Transverse colon (tissue), 4 donors: ENCODE measurements at regions not wholly inside any gene's neighbourhood (a gene's known extent, or its start where the extent isn't known, plus 50 kb on each side); places are given as distances from the start of the nearest gene placed in this dataset.

Source experiments
- DNase-seq: peaks from one replicate; pipeline ENCODE4 v3.0.0-alpha.2; 2019
- H3K27ac ChIP-seq, 4 donors: fragments of 200-600 bp; sonication (generic); 2 replicates each; pipeline ENCODE4 v1.5.1; 2016 to 2018; ENCODE audit warnings: inconsistent platforms in 4 of 4
- H3K27me3 ChIP-seq: fragments of 200-600 bp; sonication (generic); 2 replicates; pipeline ENCODE4 v1.5.1; 2017; ENCODE audit warnings: inconsistent platforms
- H3K36me3 ChIP-seq, 4 donors: fragments of 200-600 bp; sonication (generic); 2 replicates each; pipeline ENCODE4 v1.5.1; 2017 to 2019; ENCODE audit warnings: inconsistent platforms in 4 of 4
- H3K4me1 ChIP-seq, 4 donors: fragments of 200-600 bp; sonication (generic); 2 replicates each; pipeline ENCODE4 v1.5.1; 2017 to 2020; ENCODE audit warnings: inconsistent platforms in 4 of 4
- H3K4me3 ChIP-seq, 4 donors: fragments of 200-600 bp; sonication (generic); 1 replicate in 1 of 4; 2 replicates in 3 of 4; pipeline versions ENCODE4 v1.5.1 to v1.6.1; 2017 to 2019; ENCODE audit warnings: inconsistent platforms in 4 of 4
- H3K9me3 ChIP-seq, 2 donors: fragments of 200-600 bp; sonication (generic); 2 replicates each; pipeline ENCODE4 v1.5.1; 2017 to 2019; ENCODE audit warnings: inconsistent platforms in 2 of 2
- EP300 ChIP-seq: sonication (generic); formaldehyde crosslinking; IDR thresholded peaks from one replicate; pipeline ENCODE4 v1.6.1; 2017; ENCODE audit warnings: antibody characterized with exemption, low read depth
- POLR2A ChIP-seq: fragments of 450-650 bp; IDR thresholded peaks from one replicate; pipeline ENCODE4 v1.6.1; 2016; ENCODE audit warnings: antibody characterized with exemption, mild to moderate bottlenecking, moderate library complexity
- POLR2AphosphoS5 ChIP-seq, 3 donors: sonication (generic); formaldehyde crosslinking; IDR thresholded peaks; one replicate each; pipeline ENCODE4 v1.6.1; 2016; ENCODE audit warnings: antibody characterized with exemption in 3 of 3
- WGBS, 2 donors: methylation state at CpG; one replicate each; pipeline ENCODE4 v1.1.5; 2018; ENCODE audit warnings: low coverage in 1 of 2; 5-methylcytosine and 5-hydroxymethylcytosine counted together
- in situ Hi-C, 4 donors: fragments of 200-750 bp; cut with MboI; loops; one replicate each; pipeline versions ENCODE4 v1.15.0 to v1.15.1; 2017; ENCODE audit warnings: low sequenced_read_pairs in 3 of 4, low pct_ligation_motif_present in 1 of 4, low pct_unique_long_range_greater_than_20kb in 1 of 4
- intact Hi-C: fragments of 100-400 bp; cut with DNase I; formaldehyde crosslinking; loops from one replicate; pipeline ENCODE4 v1.15.1; 2023; ENCODE audit warnings: low total_unique reads
- TF ChIP-seq, protein P1 (sequence below), 5 experiments: fragments of 200-600 bp in 3 of 5; fragments of 450-650 bp in 2 of 5; sonication (generic) in 3 of 5; IDR thresholded peaks; 1 replicate in 2 of 5; 2 replicates in 3 of 5; pipeline ENCODE4 v1.5.1; 2016 to 2017; ENCODE audit warnings: antibody characterized with exemption in 5 of 5, inconsistent platforms in 3 of 5, mild to moderate bottlenecking in 2 of 5, moderate library complexity in 1 of 5

DNA sequence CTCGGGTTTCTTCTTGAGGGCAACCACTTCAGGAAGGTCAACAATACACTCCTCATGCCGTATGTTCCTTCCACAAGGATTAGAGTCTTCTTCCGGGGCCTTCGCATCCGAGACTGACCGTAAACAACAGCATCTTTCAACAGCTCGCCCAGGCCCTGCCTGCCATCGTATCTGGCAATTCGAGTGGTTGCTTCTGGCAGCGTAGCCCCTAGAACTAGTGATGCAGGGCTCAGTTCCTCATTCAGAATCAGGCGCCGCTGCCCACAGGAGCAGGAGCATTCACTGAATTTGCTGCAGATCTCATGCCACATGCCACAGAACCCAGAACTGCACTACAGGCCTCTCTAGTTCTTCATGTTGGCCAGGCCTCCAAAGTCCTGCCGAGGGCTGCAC lies 59.0 kb upstream of the AFDN start:
- no peak for DNase-seq
- no peaks in the 10 kb centered on the region for H3K27me3 ChIP-seq
- TF ChIP-seq POLR2AphosphoS5 (IDR thresholded peaks at IDR 0.05): no peak
- TF ChIP-seq, protein P1, sequence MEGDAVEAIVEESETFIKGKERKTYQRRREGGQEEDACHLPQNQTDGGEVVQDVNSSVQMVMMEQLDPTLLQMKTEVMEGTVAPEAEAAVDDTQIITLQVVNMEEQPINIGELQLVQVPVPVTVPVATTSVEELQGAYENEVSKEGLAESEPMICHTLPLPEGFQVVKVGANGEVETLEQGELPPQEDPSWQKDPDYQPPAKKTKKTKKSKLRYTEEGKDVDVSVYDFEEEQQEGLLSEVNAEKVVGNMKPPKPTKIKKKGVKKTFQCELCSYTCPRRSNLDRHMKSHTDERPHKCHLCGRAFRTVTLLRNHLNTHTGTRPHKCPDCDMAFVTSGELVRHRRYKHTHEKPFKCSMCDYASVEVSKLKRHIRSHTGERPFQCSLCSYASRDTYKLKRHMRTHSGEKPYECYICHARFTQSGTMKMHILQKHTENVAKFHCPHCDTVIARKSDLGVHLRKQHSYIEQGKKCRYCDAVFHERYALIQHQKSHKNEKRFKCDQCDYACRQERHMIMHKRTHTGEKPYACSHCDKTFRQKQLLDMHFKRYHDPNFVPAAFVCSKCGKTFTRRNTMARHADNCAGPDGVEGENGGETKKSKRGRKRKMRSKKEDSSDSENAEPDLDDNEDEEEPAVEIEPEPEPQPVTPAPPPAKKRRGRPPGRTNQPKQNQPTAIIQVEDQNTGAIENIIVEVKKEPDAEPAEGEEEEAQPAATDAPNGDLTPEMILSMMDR (IDR thresholded peaks at IDR 0.05): no peak
- H3K4me3 ChIP-seq: no peak overlapping the region
- H3K4me1 ChIP-seq: no peaks in the 10 kb centered on the region
- H3K36me3 ChIP-seq: no peaks in the 10 kb centered on the region
- intact Hi-C loops: no loop called here
- H3K27ac ChIP-seq: no peak overlapping the region
- 85 to 100% methylated on average over 2 to 13 of the region's 13 CpGs for WGBS, 2 donors
- H3K9me3 ChIP-seq: no peaks in the 10 kb centered on the region
- in situ Hi-C loops: no loop called here

DNA sequence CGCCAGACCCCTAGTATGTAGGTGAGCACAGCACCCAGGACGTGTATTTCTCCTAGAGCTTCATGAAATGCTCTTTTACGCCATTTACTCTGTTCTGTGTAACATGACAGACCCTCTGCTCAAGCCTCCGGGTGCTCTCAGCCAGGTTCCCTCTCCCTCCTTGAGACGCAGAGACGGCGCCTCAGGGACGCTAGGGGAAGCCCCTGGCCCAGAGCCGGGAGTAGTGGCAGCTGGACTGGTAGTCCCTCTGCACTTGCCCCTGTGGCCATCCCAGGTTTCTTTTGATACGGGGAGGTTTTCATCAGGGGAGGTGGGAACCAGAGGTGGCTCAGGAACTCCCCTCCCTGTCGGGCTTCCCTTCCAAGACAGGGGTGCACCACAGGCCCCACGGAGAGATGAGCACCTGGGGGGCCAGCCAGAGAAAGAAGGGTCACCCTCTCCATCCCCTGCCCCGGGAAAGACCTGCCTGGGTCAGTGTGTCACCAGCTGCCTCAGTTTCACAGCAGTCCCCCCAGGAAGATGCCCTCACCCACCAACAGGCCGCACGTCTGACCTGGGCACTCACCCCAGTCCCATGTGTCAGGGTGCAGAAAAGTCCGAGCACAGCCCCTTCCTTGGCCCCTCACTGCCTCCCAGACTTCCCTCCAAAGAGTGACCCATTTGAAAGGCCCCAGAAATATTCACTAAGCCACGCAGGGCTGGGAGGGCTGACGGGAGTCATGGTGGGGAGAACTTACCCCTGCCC lies 58.1 kb upstream of the AFDN start:
- WGBS, 2 donors: 84 to 93% methylated on average over 3 to 18 of the region's 18 CpGs
- in situ Hi-C loops: no loop called here
- Histone ChIP-seq H3K9me3 (no peaks in the 10 kb centered on the region), H3K4me3 (no peak overlapping the region), H3K36me3 (no peaks in the 10 kb centered on the region), H3K4me1 (no peaks in the 10 kb centered on the region), H3K27me3 (no peaks in the 10 kb centered on the region), H3K27ac (no peak overlapping the region)
- TF ChIP-seq POLR2AphosphoS5 (IDR thresholded peaks at IDR 0.05) (no peak), EP300 (no peak), POLR2A (no peak)
- TF ChIP-seq, protein P1 (IDR thresholded peaks at IDR 0.05): no peak
- DNase-seq: no peak
- intact Hi-C loops: no loop called here

DNA sequence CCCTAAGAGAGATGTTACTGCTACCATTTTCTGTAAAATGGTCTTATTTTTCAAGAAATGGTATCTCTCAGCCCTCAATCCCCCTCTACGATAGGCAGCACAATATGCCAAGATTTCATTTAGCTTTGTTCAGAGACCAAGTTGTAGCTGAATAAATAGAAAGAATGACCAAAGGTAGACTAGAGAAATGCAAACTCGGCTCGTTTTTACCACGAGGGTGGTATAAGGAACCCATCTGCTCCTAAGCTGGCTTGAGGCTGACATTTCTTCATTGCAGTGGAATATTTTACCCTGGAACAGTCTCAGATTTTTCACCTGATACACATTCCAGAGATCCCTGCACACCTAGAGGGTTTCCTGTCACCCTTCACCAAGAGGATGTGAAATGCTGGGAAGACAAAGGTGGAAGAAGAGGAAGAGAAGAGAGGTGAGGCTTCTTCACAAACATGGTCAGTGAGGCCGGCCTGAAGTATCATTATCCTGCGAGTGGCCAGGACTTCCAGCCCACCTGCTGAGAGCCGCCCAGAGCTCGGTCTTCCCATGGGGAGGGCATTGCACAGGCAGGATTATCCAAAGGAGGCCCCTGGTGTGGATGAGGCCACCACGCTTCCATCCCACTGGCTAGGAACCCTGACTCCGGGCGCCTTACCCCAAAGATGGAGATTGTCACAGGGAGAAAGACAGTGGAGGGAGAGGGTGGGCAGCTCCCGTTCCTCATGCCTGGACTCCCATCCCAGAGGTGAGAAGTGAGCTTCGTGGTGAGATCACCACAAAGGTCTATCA lies 57.1 kb upstream of the AFDN start:
- TF ChIP-seq, protein P1 (IDR thresholded peaks at IDR 0.05): no peak
- no peak for TF ChIP-seq EP300
- no peak for TF ChIP-seq POLR2AphosphoS5 (IDR thresholded peaks at IDR 0.05)
- no peak for TF ChIP-seq POLR2A
- 89% methylated on average over 7 to 13 of the region's 13 CpGs for WGBS, 2 donors
- DNase-seq: no peak
- no peaks in the 10 kb centered on the region for H3K9me3 ChIP-seq
- no peaks in the 10 kb centered on the region for H3K27me3 ChIP-seq
- intact Hi-C loops: no loop called here
- no peak overlapping the region for H3K27ac ChIP-seq
- in situ Hi-C loops: no loop called here
- H3K4me3 ChIP-seq: no peak overlapping the region
- no peaks in the 10 kb centered on the region for H3K4me1 ChIP-seq
- no peaks in the 10 kb centered on the region for H3K36me3 ChIP-seq

DNA sequence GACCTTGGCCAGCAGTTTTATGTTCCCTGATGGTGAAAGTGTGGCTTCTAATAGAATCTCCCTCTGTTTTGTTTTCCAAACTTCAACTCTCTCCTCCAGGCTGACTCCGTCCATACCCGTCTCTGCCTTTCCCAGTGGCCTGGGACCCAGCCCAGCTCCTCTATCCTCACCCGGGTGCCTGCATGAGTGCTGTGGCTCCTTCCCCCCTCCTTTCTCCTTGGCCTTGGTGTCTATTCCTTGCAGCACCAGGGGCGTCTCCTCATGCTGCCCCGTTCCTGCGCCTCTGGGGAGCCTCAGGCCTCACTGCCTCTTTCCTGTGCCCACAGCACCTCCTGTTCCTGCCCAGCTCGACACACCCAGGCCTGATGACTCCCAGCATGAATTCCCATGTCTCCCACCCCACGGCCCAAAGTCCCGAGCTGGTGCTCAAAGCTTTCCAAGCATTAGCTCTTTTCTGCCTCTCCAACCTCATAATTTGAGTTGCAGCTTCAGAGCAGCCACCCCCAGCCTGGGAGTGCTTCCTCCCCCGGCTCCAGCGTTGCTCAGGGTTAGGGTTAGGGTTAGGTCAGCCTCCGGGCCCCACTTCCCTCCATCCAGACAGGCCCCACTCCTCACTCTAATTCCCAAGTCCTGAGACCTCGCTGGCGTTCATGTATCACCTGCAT lies 56.3 kb upstream of the AFDN start:
- Histone ChIP-seq H3K36me3 (no peaks in the 10 kb centered on the region), H3K4me1 (no peaks in the 10 kb centered on the region), H3K27ac (no peak overlapping the region), H3K27me3 (no peaks in the 10 kb centered on the region), H3K9me3 (no peaks in the 10 kb centered on the region), H3K4me3 (no peak overlapping the region)
- in situ Hi-C loops: no loop called here
- 81 to 88% methylated on average over 5 to 14 of the region's 14 CpGs for WGBS, 2 donors
- no peak for DNase-seq
- intact Hi-C loops: no loop called here
- TF ChIP-seq EP300 (no peak), POLR2AphosphoS5 (IDR thresholded peaks at IDR 0.05) (no peak), POLR2A (no peak)
- TF ChIP-seq, protein P1 (IDR thresholded peaks at IDR 0.05): no peak
